Keratinocyte (primary cell): ENCODE measurements at regions not wholly inside any gene's neighbourhood (a gene's known extent, or its start where the extent isn't known, plus 50 kb on each side); places are given as distances from the start of the nearest gene placed in this dataset.

ENCODE experiments used
- EZH2 ChIP-seq: IDR thresholded peaks from one replicate; pipeline ENCODE4 v1.6.1; 2012; ENCODE audit warnings: inconsistent platforms, mild to moderate bottlenecking, low read length, moderate library complexity
- TF ChIP-seq, protein P1 (sequence below), 3 experiments: IDR thresholded peaks in 1 of 3; conservative IDR thresholded peaks in 1 of 3; optimal IDR thresholded peaks in 1 of 3; 2 replicates in 2 of 3; 3 replicates in 1 of 3; pipeline versions ENCODE3 to v1.5.1; 2011; ENCODE audit warnings: low read length in 3 of 3, mild to moderate bottlenecking in 3 of 3, moderate library complexity in 2 of 3, control low read depth in 1 of 3, inconsistent platforms in 1 of 3; ENCODE audit not compliant: insufficient read depth in 2 of 3; ENCODE audit errors: extremely low read depth in 1 of 3

- TF ChIP-seq, protein P1, sequence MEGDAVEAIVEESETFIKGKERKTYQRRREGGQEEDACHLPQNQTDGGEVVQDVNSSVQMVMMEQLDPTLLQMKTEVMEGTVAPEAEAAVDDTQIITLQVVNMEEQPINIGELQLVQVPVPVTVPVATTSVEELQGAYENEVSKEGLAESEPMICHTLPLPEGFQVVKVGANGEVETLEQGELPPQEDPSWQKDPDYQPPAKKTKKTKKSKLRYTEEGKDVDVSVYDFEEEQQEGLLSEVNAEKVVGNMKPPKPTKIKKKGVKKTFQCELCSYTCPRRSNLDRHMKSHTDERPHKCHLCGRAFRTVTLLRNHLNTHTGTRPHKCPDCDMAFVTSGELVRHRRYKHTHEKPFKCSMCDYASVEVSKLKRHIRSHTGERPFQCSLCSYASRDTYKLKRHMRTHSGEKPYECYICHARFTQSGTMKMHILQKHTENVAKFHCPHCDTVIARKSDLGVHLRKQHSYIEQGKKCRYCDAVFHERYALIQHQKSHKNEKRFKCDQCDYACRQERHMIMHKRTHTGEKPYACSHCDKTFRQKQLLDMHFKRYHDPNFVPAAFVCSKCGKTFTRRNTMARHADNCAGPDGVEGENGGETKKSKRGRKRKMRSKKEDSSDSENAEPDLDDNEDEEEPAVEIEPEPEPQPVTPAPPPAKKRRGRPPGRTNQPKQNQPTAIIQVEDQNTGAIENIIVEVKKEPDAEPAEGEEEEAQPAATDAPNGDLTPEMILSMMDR (optimal IDR thresholded peaks at IDR 0.05 in 1 of 3, IDR thresholded peaks at IDR 0.05 in 1 of 3, conservative IDR thresholded peaks at IDR 0.05 in 1 of 3; ENCODE audit: extremely low read depth in 1 of 3, insufficient read depth in 2 of 3, low read length in 3 of 3), result no peak
- no peak for TF ChIP-seq EZH2
Observed at GRCh38 chr7:46838463-46838862, 743.4 kb downstream of the TNS3 start.
